ENCODE measurements at regions not wholly inside any gene's neighbourhood (a gene's known extent, or its start where the extent isn't known, plus 50 kb on each side); places are given as distances from the start of the nearest gene placed in this dataset.
"Not testable (repeated sequence)": the region's sequence is repeated elsewhere in the genome, so short reads cannot be mapped to it uniquely, and the experiment has no call there.

DNA sequence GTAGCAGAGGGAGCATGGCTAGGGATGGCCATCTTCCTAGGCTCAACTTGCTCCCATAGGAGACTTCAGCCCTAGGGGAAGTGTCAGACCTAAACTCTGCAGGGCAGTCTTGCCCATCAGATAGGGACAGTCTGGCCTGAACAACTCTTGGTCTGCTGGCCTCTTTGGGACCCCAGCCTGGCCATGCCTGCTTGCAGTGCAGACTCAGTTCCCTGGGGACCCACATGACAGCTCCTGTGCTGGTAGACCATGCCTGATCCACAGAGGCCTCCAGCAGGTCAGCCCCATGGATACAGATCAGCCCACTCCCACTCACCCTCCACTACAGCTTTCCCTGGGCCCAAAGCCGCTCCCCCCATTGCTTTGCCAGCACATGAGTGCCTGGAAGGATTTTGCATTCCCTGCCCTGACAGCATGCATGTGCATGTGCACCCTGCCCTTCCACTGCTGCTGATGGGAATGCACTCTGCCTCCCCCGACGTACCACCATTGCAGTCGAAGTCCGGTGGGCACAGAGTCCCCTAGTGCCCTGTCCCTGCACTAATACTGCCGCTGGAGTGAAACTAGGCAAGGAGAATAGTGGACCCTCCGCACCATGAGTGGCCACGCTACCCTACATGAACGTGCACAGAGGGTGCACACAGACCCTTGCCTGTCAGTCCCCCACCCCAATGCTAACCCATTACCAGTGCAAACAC, 841.4 kb downstream of the FSCB start:
- Histone ChIP-seq H3K27ac (ENCODE audit: extremely low read depth, low read depth, low read length) (no peak overlapping the region), H3K4me3 (ENCODE audit: low read depth, low read length) (no peak overlapping the region), H3K9me3 (ENCODE audit: control insufficient read depth, insufficient read depth, low read depth, low read length) (no peaks in the 10 kb centered on the region), H3K36me3 (ENCODE audit: control insufficient read depth in 2 of 2, insufficient read depth in 1 of 2, low read length in 2 of 2) (no peaks in the 10 kb centered on the region), H3K4me1 (ENCODE audit: control insufficient read depth, insufficient read depth, low read length) (no peaks in the 10 kb centered on the region)
- ChIA-PET CTCF (no interaction called here), POLR2A (no interaction called here)
- no peak for TF ChIP-seq ZNF670 (tag by site-specific recombination; IDR thresholded peaks at IDR 0.05; ENCODE audit: low read depth)
- TF ChIP-seq ZNF48 (tag by site-specific recombination; IDR thresholded peaks at IDR 0.05): no peak
- TF ChIP-seq, protein P1, sequence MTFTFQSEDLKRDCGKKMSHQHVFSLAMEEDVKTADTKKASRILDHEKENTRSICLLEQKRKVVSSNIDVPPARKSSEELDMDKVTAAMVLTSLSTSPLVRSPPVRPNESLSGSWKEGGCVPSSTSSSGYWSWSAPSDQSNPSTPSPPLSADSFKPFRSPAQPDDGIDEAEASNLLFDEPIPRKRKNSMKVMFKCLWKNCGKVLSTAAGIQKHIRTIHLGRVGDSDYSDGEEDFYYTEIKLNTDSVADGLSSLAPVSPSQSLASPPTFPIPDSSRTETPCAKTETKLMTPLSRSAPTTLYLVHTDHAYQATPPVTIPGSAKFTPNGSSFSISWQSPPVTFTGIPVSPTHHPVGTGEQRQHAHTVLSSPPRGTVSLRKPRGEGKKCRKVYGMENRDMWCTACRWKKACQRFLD (tag by site-specific recombination; IDR thresholded peaks at IDR 0.05): no peak
- TF ChIP-seq ZNF660 (tag by site-specific recombination; IDR thresholded peaks at IDR 0.05): no peak
- TF ChIP-seq, protein P2, sequence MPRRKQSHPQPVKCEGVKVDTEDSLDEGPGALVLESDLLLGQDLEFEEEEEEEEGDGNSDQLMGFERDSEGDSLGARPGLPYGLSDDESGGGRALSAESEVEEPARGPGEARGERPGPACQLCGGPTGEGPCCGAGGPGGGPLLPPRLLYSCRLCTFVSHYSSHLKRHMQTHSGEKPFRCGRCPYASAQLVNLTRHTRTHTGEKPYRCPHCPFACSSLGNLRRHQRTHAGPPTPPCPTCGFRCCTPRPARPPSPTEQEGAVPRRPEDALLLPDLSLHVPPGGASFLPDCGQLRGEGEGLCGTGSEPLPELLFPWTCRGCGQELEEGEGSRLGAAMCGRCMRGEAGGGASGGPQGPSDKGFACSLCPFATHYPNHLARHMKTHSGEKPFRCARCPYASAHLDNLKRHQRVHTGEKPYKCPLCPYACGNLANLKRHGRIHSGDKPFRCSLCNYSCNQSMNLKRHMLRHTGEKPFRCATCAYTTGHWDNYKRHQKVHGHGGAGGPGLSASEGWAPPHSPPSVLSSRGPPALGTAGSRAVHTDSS (tag by site-specific recombination; IDR thresholded peaks at IDR 0.05): no peak
- no peak for TF ChIP-seq ZSCAN23 (tag by site-specific recombination; IDR thresholded peaks at IDR 0.05)
- no peak for TF ChIP-seq ZNF521 (tag by site-specific recombination; IDR thresholded peaks at IDR 0.05)
- TF ChIP-seq ZNF366 (tag by site-specific recombination; conservative IDR thresholded peaks at IDR 0.05): no peak

DNA sequence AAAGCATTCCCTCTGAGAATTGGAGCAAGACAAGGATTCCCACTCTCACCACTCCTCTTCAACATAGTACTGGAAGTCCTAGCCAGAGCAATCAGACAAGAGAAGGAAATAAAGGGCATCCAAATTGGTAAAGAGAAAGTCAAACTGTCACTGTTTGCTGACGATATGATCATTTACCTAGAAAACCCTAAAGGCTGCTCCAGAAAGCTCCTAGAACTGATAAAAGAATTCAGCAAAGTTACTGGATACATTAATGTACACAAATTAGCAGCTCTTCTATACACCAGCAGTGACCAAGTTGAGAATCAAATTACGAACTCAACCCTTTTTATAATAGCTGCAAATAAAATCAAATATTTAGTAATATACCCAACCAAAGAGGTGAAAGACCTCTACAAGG, 851.9 kb downstream of the FSCB start:
- H3K4me1 ChIP-seq (ENCODE audit: control insufficient read depth, insufficient read depth, low read length); H3K27ac ChIP-seq (ENCODE audit: extremely low read depth, low read depth, low read length); POLR2A ChIA-PET; H3K4me3 ChIP-seq (ENCODE audit: low read depth, low read length); H3K9me3 ChIP-seq (ENCODE audit: control insufficient read depth, insufficient read depth, low read depth, low read length); H3K36me3 ChIP-seq (ENCODE audit: control insufficient read depth in 2 of 2, insufficient read depth in 1 of 2, low read length in 2 of 2): not testable (repeated sequence)
- CTCF ChIA-PET: interaction anchor here (0.7 kb wide), 1 partner anchor 143 kb away, joined by 3 read pairs; no protein-coding TSS in a partner anchor

DNA sequence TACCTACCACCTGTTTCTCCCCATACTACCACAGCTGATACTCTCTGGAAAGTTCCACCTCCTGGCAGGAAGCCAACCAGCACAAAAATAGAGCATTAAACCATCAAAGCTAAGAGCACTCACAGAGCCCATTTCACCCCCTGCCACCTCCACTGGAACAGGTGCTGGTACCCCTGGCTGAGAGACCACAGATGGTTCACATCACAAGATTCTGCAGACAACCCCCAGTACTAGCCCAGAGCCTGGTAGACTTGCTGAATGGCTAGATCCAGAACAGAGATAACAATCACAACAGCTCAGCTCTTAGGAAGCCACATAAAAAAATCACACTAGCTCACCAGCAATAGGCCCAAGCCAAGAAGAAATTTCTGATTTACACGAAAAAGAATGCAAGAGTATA, 855.2 kb downstream of the FSCB start:
- Histone ChIP-seq H3K4me3 (ENCODE audit: low read depth, low read length) (no peak overlapping the region), H3K27ac (ENCODE audit: extremely low read depth, low read depth, low read length) (no peak overlapping the region), H3K36me3 (ENCODE audit: control insufficient read depth in 2 of 2, insufficient read depth in 1 of 2, low read length in 2 of 2) (no peaks in the 10 kb centered on the region), H3K4me1 (ENCODE audit: control insufficient read depth, insufficient read depth, low read length) (no peaks in the 10 kb centered on the region), H3K9me3 (ENCODE audit: control insufficient read depth, insufficient read depth, low read depth, low read length) (no peaks in the 10 kb centered on the region)
- POLR2A ChIA-PET: no interaction called here
- TF ChIP-seq, protein P3, sequence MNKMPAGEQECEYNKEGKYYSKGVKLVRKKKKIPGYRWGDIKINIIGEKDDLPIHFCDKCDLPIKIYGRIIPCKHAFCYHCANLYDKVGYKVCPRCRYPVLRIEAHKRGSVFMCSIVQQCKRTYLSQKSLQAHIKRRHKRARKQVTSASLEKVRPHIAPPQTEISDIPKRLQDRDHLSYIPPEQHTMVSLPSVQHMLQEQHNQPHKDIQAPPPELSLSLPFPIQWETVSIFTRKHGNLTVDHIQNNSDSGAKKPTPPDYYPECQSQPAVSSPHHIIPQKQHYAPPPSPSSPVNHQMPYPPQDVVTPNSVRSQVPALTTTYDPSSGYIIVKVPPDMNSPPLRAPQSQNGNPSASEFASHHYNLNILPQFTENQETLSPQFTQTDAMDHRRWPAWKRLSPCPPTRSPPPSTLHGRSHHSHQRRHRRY (tag by site-specific recombination; IDR thresholded peaks at IDR 0.05): no peak
- TF ChIP-seq ZNF623 (tag by site-specific recombination; IDR thresholded peaks at IDR 0.05) (no peak), HOXA7 (CRISPR knock-in tag; IDR thresholded peaks at IDR 0.05; ENCODE audit: borderline replicate concordance) (no peak), ZNF248 (tag by site-specific recombination; IDR thresholded peaks at IDR 0.05) (no peak)
- TF ChIP-seq, protein P4, sequence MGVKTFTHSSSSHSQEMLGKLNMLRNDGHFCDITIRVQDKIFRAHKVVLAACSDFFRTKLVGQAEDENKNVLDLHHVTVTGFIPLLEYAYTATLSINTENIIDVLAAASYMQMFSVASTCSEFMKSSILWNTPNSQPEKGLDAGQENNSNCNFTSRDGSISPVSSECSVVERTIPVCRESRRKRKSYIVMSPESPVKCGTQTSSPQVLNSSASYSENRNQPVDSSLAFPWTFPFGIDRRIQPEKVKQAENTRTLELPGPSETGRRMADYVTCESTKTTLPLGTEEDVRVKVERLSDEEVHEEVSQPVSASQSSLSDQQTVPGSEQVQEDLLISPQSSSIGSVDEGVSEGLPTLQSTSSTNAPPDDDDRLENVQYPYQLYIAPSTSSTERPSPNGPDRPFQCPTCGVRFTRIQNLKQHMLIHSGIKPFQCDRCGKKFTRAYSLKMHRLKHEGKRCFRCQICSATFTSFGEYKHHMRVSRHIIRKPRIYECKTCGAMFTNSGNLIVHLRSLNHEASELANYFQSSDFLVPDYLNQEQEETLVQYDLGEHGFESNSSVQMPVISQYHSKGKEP (tag by site-specific recombination; IDR thresholded peaks at IDR 0.05): no peak
- CTCF ChIA-PET: no interaction called here

All from HEK293 (cell line).